GM19463 (cell line): ENCODE measurements at regions not wholly inside any gene's neighbourhood (a gene's known extent, or its start where the extent isn't known, plus 50 kb on each side); places are given as distances from the start of the nearest gene placed in this dataset.

Experiments used
- ATAC-seq: cut with Tn5 transposase; IDR thresholded peaks from one replicate; pipeline ENCODE4 v1.9.1; 2021; ENCODE audit warnings: mild to moderate bottlenecking, moderate library complexity; ENCODE audit not compliant: unreplicated experiment

DNA sequence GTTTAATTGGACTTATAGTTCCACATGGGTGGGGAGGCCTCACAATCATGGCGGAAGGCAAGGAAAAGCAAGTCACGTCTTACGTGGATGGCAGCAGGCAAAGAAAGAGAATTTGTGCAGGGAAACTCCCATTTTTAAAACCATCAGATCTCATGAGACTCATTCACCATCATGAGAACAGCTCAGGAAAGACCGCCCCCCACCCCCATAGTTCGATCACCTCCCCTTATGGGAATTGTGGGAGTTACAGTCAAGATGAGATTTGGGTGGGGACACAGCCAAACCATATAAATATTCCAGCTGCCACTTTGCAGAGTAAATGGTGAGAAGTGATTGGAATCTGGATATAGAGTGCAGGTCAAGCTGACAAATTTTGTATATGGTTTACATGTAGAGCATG lies 187.4 kb downstream of the ARL4C start:
- ATAC-seq, result no peak

DNA sequence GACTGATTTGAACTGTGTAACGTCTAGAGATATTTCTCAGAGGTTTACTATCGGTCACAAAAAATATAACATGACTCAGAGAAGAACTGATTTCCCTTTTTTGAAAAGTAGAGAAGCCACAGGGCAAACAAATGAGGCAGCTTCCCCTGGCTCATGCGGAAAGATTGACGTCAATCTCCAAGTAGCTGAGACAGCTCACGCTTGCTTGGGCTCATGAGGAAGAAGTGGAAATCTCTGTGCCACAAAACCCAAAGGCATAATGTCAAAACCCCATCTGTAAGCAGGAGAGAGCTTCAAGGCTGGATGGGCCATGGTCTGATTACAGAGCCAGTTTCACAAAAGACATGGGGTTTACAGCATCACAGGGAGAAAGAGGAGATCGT lies 188.1 kb downstream of the ARL4C start:
- peak; percentile 88 for ATAC-seq

DNA sequence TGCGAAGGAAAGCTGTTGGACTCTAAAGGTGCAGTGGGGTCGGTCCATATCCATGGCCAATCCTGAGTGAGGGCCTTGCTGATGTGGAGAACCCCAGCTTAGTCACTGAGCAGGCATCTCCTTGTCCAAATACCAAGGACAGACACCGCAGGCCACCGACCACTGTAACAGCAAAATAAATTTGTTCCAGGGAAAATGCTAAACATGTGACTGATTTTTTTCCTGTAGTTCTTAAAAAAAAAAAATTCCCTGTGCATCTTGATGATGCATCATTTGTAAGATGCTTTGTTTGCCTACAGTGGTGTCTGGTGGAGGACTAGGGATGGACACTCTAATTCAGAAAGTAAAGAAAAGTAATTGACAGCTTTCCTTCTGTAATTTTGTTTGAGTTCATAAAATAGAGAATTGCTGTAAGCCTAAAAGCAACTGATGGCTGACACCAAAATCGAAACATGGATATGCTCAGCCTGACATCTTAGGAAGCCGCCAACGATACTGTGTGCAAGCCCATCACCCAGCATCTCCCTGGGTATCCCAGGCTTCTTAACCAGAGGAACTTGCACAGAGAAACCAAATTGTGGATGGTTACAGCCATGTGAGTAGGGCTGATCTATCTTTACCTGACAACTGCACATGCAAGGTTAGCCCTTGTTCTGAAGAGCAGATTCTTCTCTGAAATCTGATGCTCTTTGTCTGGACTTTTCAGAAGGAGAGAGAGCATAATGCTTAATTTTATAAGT lies 188.6 kb downstream of the ARL4C start:
- no peak for ATAC-seq

DNA sequence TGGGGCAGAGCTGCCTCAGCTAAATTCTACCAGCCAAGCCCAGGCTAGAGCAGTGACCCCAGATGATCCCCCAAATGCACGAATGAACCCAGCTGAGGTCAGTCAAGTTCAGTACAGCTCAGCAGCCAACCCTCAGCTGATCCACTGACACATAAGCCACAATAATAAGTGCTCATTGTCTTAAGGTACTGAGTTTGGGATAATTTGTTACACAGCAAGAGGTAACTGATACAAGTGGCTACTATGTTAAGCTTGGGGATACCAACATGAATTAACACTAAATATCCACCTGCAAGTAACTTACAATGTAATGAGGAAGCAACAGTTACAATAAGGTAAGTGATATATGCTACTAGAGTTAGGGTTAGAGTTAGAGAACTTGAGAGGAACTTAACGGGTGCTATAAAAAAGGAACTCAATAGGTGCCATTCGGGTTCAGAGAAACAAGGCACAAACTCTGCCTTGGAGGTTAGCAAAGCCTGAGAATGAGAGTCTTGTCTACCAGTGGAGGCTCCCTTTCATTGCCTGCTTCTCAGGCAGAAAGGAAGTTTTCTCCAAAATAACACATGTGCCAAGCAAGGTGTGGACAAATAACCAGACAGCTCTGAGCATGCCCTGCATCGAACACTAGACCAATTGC lies 189.4 kb downstream of the ARL4C start:
- no peak for ATAC-seq

DNA sequence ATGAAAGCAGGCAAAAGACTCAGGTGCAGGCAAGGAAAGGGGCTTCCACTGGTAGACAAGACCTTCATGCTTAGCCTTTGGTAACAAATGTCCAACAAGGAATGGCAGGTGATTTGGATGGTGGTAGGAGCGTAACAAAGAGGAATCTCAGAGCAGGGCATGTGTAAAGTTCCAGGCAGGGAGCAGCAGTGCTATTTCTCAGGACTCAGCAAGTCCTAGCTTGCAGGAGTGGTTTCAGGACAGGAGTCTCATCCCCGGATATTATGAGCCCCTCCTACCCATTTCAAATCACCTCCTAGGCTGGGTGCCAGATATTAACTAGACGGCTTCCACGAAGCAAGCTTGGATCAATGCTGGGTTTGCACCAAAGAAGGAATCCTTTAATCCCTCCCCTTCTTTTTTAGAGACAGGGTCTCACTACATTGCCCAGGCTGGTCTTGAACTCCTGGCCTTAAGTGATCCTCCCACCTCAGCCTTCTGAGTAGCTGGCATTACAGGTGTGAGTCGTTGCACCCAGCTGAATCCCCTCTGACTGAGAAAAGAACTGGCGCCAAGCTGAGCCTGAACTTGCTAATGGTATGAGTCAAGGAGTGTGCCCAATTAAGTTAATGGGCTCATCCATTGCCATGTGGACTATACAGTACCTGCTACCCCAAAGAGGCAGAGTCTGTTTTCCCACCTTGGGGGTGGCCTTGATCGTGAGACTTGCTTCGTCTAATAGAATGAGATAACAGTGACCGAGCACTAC lies 190.3 kb downstream of the ARL4C start:
- ATAC-seq, result no peak

DNA sequence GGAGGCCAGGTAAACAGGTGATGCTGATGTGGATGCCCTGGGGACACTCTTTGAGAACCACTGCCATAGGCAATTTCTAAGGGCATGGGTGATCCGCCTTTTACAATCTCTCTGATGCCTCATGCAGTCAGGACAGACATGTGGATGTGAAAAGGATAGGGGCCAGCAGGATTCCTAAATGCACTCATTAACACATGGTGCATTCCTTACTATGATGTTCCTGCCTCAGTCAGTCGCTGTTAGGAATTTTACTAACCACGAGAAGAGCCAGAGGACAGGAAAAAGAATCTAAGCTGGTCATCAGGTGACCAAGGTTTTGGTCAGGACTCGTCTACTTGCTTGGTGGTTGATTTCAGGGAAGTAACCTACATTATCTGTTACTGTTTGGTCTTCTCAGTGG lies 191.0 kb downstream of the ARL4C start:
- no peak for ATAC-seq

DNA sequence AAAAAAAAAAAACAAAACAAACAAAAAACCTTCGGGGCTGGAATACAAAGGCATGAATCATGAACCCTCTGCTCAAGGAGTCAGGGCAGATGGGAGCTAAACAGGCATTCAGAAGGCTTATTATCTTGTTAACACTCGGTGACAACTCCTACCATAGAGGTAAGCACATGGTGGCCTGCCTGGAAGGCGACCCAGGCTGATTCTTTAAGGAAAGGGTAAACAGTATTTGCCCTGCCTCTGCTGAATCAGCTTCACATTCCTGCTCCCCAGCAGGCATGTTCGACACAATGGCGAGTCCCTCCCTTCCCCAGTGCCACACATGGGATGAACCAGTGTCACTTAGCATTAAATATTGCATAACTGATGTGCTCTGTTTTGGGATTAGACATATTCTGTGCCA lies 191.9 kb downstream of the ARL4C start:
- no peak for ATAC-seq

DNA sequence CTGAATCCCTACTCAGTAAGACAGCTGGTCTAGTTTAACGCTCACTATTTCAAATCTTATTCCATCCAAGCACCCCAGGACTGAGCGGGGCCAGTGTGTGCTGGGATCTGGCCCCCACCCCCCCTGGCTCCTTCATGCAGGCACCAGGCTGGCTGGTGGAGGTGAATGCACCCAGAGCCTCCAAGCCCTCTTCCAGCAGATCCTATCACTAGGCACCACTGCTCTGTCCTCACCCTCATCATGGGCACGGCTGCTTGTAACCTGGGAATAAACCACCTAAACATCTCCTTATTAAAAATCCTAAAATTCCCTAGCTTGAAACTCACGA lies 194.3 kb downstream of the ARL4C start:
- no peak for ATAC-seq

DNA sequence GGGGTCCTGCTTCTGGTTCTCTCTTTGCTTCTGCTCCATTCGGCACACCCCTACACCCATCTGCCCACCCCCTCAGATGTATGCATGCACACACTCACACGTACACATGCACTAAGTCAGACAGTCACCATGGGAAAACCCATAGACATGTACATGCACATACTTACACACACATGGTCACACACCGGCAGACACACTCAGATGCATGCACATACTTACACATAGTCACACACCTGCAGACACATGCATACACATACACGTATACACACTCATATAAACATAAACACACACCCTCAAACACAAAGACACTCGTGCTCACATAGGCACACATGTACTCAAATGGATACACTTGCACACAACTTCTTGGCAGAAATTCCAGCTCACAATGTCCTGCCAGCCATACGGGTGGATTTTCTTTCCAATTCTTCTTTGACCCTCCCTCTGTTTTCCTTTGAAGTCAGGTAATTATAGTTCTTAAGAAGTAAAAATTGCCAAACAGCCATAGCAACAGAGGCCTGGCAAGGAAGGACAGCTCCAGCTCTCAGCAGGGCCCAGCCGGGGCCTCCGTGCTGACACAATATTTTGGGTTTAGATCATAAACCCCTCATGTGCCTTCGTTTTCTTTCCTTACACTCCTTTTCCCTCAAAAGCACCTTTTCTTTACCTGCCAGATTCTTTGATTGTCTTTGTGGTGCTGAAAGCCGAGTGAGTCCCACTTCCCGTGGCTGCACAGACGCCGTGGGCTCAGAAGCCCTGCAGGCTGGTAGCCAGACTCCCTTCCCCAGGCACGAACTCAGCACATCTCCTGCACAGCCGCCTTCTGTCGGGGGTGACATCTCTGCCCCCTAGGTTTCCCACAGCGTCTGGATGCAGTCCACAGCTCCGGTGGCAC lies 195.7 kb downstream of the ARL4C start:
- no peak for ATAC-seq

DNA sequence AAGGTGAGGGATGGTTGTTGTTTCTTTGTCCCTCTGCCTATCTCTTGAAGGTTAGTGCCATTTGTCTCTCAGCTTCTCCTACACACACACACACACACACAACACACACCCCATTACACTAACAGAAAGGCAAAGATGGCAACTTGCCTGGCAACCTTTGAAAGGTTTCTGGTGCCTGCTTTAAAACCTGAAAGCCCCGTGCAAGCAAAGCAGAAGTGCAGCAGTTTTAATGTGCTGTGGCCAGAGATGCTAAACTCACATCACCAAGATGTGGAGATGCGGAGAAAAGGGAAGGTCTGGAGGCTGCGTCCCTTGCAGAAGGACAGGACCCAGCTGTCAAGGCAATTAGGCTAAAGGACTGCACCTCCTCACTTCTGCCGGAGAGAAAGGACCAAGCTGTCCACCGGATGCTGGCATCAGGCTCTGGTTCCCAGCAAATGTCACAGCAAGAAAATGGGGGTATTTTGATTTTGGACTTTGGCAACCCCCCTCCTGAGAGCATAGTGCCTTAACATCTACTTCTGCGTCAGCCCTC lies 196.4 kb downstream of the ARL4C start:
- no peak for ATAC-seq

DNA sequence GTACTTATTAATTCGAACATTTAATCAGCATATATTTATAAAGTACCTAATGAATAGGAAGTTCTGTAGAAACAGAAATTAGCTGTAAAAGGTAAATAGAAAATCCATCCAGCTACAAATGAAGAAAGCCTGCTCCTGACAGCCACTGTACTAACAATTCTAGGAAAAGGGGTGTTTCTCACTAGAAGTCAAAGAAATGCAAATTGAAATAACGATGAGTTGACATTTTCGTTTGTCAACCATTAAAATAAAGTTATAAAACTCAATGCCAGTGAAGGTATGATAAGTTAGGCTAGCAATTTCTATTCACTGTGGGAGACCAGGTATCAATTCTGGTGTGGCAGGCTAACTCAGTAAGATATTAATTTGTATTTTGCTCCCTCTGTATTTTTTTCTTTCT lies 198.0 kb downstream of the ARL4C start:
- ATAC-seq, result no peak

DNA sequence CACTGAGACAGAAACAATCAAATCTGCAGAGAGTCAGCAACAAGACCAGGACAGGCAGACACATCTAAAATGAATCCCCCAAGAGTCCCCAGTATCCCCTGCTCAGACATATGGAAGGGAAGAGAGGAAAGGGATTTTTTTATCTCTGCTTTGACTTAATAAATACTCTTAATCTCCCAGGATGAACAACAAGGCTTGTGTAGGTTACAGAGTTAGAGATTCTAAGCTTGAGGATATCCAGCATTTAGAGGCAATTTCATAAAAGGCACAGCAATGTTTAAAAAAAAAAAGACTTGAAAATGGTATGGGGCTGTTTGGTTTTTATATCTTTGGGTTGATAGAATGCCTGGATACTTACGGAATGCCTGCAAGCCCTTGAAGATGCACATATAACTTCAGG lies 199.9 kb downstream of the ARL4C start:
- ATAC-seq, result no peak

DNA sequence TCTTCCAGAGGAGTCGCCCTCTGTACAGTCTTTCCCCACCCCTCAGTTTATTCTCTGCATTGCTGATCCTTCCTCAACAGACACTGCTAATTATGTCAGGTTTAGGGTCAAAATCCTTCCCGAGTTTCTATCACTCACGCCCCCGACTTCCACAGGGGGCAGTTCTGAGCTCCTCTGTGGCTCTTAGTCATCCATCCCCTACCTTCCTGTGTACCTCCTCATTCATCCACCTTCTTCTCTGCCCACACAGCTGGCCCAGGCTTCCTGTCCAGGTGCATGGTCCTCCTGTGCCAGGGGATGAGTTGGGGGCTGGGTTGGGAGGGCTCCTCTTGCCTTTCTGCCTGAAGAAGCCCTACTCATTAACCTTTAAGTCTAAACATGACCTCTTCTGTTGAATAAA lies 202.9 kb downstream of the ARL4C start:
- no peak for ATAC-seq

DNA sequence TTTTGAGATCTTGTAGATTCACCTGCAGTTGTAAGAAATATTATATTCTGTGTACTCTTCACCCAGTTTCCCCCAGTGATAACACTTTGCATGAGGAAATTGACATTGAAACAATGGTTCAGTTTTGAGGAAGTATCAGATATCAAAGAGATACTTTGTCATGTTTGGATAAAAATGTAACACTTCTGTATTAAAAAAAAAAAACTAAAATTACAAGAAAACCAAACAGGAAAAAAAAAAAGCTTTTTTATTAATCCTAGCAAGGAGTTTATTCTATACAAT lies 204.0 kb downstream of the ARL4C start:
- no peak for ATAC-seq

DNA sequence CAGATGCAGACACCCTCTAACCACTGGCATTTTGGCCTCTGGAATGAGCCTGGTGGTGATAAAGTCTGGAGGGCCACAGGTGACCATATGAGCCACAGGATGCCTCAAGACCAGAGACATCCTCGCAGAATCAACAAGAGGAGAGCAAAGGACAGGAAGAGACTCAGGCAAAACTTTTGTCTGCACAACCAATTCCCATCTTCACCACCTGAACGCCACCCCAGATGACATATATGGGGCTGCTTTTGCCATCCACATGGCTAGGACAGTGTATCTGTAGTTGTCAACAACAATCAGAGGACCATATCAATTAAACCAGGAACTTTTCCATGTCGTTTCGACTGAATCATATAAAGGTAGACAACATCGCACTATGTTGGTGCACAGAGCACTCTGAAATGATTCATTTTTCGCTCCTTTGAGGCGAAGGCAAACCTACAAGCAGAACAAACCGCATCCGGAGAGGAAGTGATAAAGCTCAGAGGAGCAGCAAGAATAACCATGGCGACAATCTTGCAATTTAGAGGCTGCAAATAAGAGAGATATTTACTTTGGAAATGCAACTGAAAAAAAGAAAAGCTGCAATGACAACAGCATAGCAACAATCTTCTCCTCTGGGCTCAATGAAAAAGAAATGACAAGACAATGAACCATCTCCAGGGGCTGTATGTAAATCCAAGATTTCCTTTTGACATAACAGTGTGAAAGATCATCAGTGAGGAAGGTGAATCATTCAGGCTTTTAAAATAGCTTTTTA lies 204.5 kb downstream of the ARL4C start:
- ATAC-seq, result peak; percentile 47

DNA sequence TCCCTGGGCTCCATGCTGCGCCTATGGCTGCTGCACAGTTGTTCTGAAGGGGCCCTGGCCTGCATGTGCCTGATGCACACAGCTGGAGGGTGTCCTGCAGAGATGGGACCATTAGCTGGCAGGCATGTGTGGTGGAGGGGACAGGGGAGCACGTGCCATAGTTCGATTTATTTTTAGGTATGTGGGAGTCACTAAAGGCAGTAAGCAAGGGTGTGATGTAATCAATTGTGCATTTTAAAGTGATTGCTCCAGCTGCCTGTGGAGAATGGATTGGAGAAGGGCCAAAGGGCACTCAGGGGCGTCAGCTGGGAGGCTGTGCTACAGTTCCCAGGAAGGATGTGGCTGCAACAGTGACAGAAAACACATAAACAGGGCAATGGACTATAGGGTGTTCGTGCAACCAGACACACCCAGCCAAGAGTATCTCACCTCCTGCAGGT lies 205.1 kb downstream of the ARL4C start:
- ATAC-seq, result peak; percentile 10

DNA sequence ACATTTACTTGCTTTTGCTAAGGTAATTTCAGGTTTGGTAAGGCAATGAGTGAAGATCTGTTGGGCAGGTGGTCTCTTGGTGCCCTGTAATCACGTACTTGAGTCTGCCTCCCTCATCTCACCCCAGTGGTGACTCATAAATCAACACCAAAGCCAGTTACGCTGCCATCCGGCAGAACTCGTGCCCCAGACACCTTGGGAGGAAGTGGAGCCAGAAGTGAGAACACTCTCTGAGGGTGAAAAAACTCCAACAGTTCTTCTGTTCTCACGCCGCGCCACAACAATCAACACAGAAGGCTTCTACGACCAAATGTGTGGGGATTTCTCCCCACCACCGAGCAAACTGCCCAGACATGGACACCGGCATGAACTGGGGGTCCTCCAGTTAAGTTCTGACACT lies 206.2 kb downstream of the ARL4C start:
- peak; percentile 65 for ATAC-seq

DNA sequence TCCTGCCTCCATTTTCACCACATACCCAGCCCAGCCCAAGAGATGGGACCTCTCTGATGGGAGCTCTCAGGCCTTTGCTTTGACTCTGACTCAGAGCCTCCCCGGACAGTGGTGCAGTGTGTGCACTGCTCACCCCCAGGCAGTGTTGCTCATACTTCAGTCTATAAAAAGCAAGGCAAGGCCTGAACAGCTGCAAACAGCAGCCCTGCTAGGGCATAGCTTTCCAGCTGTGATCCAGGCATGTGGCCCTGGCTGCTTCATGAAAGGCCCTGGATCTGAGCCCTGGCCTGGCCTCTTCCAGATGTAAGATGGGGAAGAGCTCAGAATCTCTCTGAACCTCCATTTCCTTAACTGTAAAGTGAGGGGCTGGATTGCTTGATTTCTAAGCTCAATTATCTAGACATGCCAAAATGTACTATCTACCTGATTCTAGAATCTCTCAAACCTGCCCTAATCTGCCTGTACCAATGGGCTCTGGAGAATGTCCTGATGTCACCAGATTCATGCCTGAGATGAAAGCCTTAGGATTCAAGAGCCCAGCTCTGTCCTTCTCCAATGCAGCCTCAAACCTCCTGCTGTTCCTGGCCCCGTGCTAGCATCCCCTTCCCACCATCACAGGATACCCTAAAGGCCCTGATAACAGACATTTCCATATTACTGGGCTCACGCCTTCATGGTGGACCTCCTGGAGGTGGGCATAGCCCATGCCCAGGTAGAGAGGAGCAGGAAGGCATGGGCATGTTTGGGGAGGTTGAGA lies 206.9 kb downstream of the ARL4C start:
- ATAC-seq, result peak; percentile 26

DNA sequence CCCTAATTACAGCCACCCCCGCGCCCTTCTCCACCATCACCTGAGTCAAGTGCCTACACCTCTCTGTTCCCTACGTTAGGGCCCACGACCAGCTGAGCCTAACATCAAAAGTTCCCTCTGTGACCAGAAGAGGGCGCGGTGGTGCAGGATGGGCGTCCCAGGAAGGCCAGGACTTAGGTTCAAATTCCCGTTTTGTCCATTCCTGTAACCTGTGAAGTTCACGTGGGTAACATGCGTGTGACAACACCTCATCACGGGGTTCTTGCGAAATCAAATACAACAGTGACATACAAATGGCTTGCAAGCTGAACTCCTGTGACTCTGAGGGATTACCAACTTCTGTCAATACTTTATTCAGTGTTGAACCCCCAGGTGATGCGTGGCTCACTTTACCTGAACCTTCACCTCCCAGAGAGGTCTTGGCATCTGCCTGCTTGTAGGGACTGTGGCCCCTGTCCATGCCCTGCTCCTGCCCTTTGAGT lies 207.9 kb downstream of the ARL4C start:
- ATAC-seq, result no peak

DNA sequence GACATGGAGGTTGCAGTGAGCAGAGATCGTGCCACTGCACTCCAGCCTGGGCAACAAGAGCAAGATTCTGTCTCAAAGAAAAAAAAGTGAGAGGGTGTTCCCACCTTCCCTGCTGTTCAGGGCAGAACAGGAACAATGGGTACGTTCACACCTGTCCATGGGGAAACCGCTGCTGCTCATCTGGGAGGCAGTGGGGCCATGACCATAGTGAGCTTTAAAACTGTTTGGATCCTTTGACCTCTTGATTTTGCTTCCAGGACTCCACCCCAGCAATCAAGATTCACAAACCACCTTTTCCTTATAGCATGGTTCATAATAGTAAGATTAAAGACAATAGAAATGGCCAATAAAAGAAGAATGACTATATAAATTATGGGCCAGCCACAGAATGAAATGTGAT lies 209.2 kb downstream of the ARL4C start:
- no peak for ATAC-seq
